ENCODE measurements at regions not wholly inside any gene's neighbourhood (a gene's known extent, or its start where the extent isn't known, plus 50 kb on each side); places are given as distances from the start of the nearest gene placed in this dataset.

- TF ChIP-seq POLR2A (IDR thresholded peaks at IDR 0.05; ENCODE audit: low read depth, low read length) = no peak
- no peak for TF ChIP-seq POLR2AphosphoS5 (IDR thresholded peaks at IDR 0.05; ENCODE audit: low read depth, low read length)
- TF ChIP-seq TAF1 (IDR thresholded peaks at IDR 0.05; ENCODE audit: borderline replicate concordance, low read depth, low read length) = no peak
Observed at GRCh38 chr5:36369219-36369690, 67.6 kb upstream of the RANBP3L start.

Measured in GM12892 (cell line).